ENCODE measurements at regions not wholly inside any gene's neighbourhood (a gene's known extent, or its start where the extent isn't known, plus 50 kb on each side); places are given as distances from the start of the nearest gene placed in this dataset.

- DNase-seq = no peak
- ATAC-seq (replicated peaks in 1 of 2) = no peak
- peaks cover 4 to 12% of the 10 kb centered on the region in 2 donors for H3K9me3 Mint-ChIP-seq
- no peaks in the 10 kb centered on the region for H3K4me1 Mint-ChIP-seq (ENCODE audit: low read depth)
- no peaks in the 10 kb centered on the region for H3K27me3 Mint-ChIP-seq (ENCODE audit: low read depth)
- no peaks in the 10 kb centered on the region for H3K36me3 Mint-ChIP-seq (ENCODE audit: insufficient read depth in 2 of 2)
- no peak overlapping the region for H3K27ac Mint-ChIP-seq
- no peak overlapping the region for H3K4me3 Mint-ChIP-seq
Measured at GRCh38 chr10:52542906-52543305, 228.8 kb downstream of the DKK1 start.

GRCh38 chr10:52551046-52551445, 221.5 kb downstream of the MBL2 start:
- no peak for ATAC-seq (replicated peaks in 1 of 2)
- Mint-ChIP-seq H3K27me3 (ENCODE audit: low read depth) (no peaks in the 10 kb centered on the region), H3K4me3 (no peak overlapping the region), H3K9me3 (peaks cover 3 to 8% of the 10 kb centered on the region in 2 donors), H3K36me3 (ENCODE audit: insufficient read depth in 2 of 2) (peaks cover 0 to 2% of the 10 kb centered on the region in 2 donors), H3K27ac (no peak overlapping the region), H3K4me1 (ENCODE audit: low read depth) (no peaks in the 10 kb centered on the region)
- no peak for DNase-seq

GRCh38 chr10:52558090-52558489, 214.5 kb downstream of the MBL2 start:
- DNase-seq = no peak
- Mint-ChIP-seq H3K36me3 (ENCODE audit: insufficient read depth in 2 of 2) (no peaks in the 10 kb centered on the region), H3K4me3 (no peak overlapping the region), H3K27me3 (ENCODE audit: low read depth) (no peaks in the 10 kb centered on the region), H3K27ac (no peak overlapping the region), H3K4me1 (ENCODE audit: low read depth) (no peaks in the 10 kb centered on the region), H3K9me3 (peaks cover 0 to 7% of the 10 kb centered on the region in 2 donors)
- no peak for ATAC-seq (replicated peaks in 1 of 2)

- Mint-ChIP-seq H3K4me1 (ENCODE audit: low read depth) (no peaks in the 10 kb centered on the region), H3K4me3 (no peak overlapping the region), H3K27me3 (ENCODE audit: low read depth) (no peaks in the 10 kb centered on the region), H3K27ac (no peak overlapping the region), H3K9me3 (peaks cover 2 to 8% of the 10 kb centered on the region in 2 donors), H3K36me3 (ENCODE audit: insufficient read depth in 2 of 2) (no peaks in the 10 kb centered on the region)
- DNase-seq (no peak), ATAC-seq (replicated peaks in 1 of 2) (no peak)
Measured at GRCh38 chr10:52561322-52561721, 211.3 kb downstream of the MBL2 start.

- DNase-seq (no peak), ATAC-seq (replicated peaks in 1 of 2) (no peak)
- H3K4me1 Mint-ChIP-seq (ENCODE audit: low read depth) = no peaks in the 10 kb centered on the region
- peaks cover 2 to 8% of the 10 kb centered on the region in 2 donors for H3K9me3 Mint-ChIP-seq
- H3K27ac Mint-ChIP-seq = no peak overlapping the region
- no peaks in the 10 kb centered on the region for H3K27me3 Mint-ChIP-seq (ENCODE audit: low read depth)
- no peaks in the 10 kb centered on the region for H3K36me3 Mint-ChIP-seq (ENCODE audit: insufficient read depth in 2 of 2)
- no peak overlapping the region for H3K4me3 Mint-ChIP-seq
Measured at GRCh38 chr10:52563360-52563759, 209.2 kb downstream of the MBL2 start.

- Mint-ChIP-seq H3K4me1 (ENCODE audit: low read depth) (no peaks in the 10 kb centered on the region), H3K9me3 (peaks cover 2 to 8% of the 10 kb centered on the region in 2 donors), H3K36me3 (ENCODE audit: insufficient read depth in 2 of 2) (no peaks in the 10 kb centered on the region), H3K27ac (no peak overlapping the region), H3K27me3 (ENCODE audit: low read depth) (no peaks in the 10 kb centered on the region), H3K4me3 (no peak overlapping the region)
- ATAC-seq (replicated peaks in 1 of 2) (no peak), DNase-seq (no peak)
Measured at GRCh38 chr10:52566471-52567246, 205.9 kb downstream of the MBL2 start.

GRCh38 chr10:52567247-52567580, 205.4 kb downstream of the MBL2 start:
- H3K9me3 Mint-ChIP-seq = peaks cover 2 to 8% of the 10 kb centered on the region in 2 donors
- no peaks in the 10 kb centered on the region for H3K36me3 Mint-ChIP-seq (ENCODE audit: insufficient read depth in 2 of 2)
- no peak overlapping the region for H3K27ac Mint-ChIP-seq
- no peaks in the 10 kb centered on the region for H3K27me3 Mint-ChIP-seq (ENCODE audit: low read depth)
- H3K4me1 Mint-ChIP-seq (ENCODE audit: low read depth) = no peaks in the 10 kb centered on the region
- DNase-seq (no peak), ATAC-seq (replicated peaks in 1 of 2) (no peak)
- no peak overlapping the region for H3K4me3 Mint-ChIP-seq

- no peaks in the 10 kb centered on the region for H3K27me3 Mint-ChIP-seq (ENCODE audit: low read depth)
- peaks cover 2 to 6% of the 10 kb centered on the region in 2 donors for H3K9me3 Mint-ChIP-seq
- H3K4me1 Mint-ChIP-seq (ENCODE audit: low read depth) = no peaks in the 10 kb centered on the region
- H3K36me3 Mint-ChIP-seq (ENCODE audit: insufficient read depth in 2 of 2) = no peaks in the 10 kb centered on the region
- H3K27ac Mint-ChIP-seq = no peak overlapping the region
- no peak overlapping the region for H3K4me3 Mint-ChIP-seq
- DNase-seq = no peak
- no peak for ATAC-seq (replicated peaks in 1 of 2)
Measured at GRCh38 chr10:52568309-52568708, 204.3 kb downstream of the MBL2 start.

GRCh38 chr10:52570490-52570889, 202.1 kb downstream of the MBL2 start:
- Mint-ChIP-seq H3K9me3 (no peaks in the 10 kb centered on the region), H3K4me3 (no peak overlapping the region), H3K36me3 (ENCODE audit: insufficient read depth in 2 of 2) (no peaks in the 10 kb centered on the region), H3K4me1 (ENCODE audit: low read depth) (no peaks in the 10 kb centered on the region), H3K27ac (no peak overlapping the region), H3K27me3 (ENCODE audit: low read depth) (no peaks in the 10 kb centered on the region)
- no peak for ATAC-seq (replicated peaks in 1 of 2)
- DNase-seq = no peak

- ATAC-seq (replicated peaks in 1 of 2) = no peak
- Mint-ChIP-seq H3K4me3 (no peak overlapping the region), H3K4me1 (ENCODE audit: low read depth) (no peaks in the 10 kb centered on the region), H3K9me3 (no peaks in the 10 kb centered on the region), H3K27ac (no peak overlapping the region), H3K27me3 (ENCODE audit: low read depth) (no peaks in the 10 kb centered on the region), H3K36me3 (ENCODE audit: insufficient read depth in 2 of 2) (no peaks in the 10 kb centered on the region)
- no peak for DNase-seq
Measured at GRCh38 chr10:52571018-52571417, 201.6 kb downstream of the MBL2 start.

GRCh38 chr10:52571516-52572182, 200.9 kb downstream of the MBL2 start:
- no peak overlapping the region for H3K27ac Mint-ChIP-seq

GRCh38 chr10:52573347-52573746, 199.2 kb downstream of the MBL2 start:
- Mint-ChIP-seq H3K9me3 (no peaks in the 10 kb centered on the region), H3K4me3 (no peak overlapping the region), H3K27ac (no peak overlapping the region), H3K36me3 (ENCODE audit: insufficient read depth in 2 of 2) (no peaks in the 10 kb centered on the region), H3K4me1 (ENCODE audit: low read depth) (no peaks in the 10 kb centered on the region), H3K27me3 (ENCODE audit: low read depth) (no peaks in the 10 kb centered on the region)
- ATAC-seq (replicated peaks in 1 of 2) (no peak), DNase-seq (no peak)

More at GRCh38 chr10:52571516-52572182, 200.9 kb downstream of the MBL2 start:
- ATAC-seq (replicated peaks in 1 of 2) = no peak
- Mint-ChIP-seq H3K4me3 (no peak overlapping the region), H3K4me1 (ENCODE audit: low read depth) (no peaks in the 10 kb centered on the region), H3K36me3 (ENCODE audit: insufficient read depth in 2 of 2) (no peaks in the 10 kb centered on the region), H3K27me3 (ENCODE audit: low read depth) (no peaks in the 10 kb centered on the region), H3K9me3 (no peaks in the 10 kb centered on the region)
- no peak for DNase-seq

GRCh38 chr10:52574697-52575096, 197.9 kb downstream of the MBL2 start:
- no peaks in the 10 kb centered on the region for H3K4me1 Mint-ChIP-seq (ENCODE audit: low read depth)
- no peak for DNase-seq
- no peaks in the 10 kb centered on the region for H3K36me3 Mint-ChIP-seq (ENCODE audit: insufficient read depth in 2 of 2)

GRCh38 chr10:52577047-52577446, 195.5 kb downstream of the MBL2 start:
- Mint-ChIP-seq H3K27me3 (ENCODE audit: low read depth) (no peaks in the 10 kb centered on the region), H3K4me3 (no peak overlapping the region), H3K4me1 (ENCODE audit: low read depth) (no peaks in the 10 kb centered on the region), H3K9me3 (peaks cover 0 to 11% of the 10 kb centered on the region in 2 donors), H3K27ac (no peak overlapping the region), H3K36me3 (ENCODE audit: insufficient read depth in 2 of 2) (no peaks in the 10 kb centered on the region)
- no peak for ATAC-seq (replicated peaks in 1 of 2)
- no peak for DNase-seq

More at GRCh38 chr10:52574697-52575096, 197.9 kb downstream of the MBL2 start:
- ATAC-seq (replicated peaks in 1 of 2) = no peak
- H3K9me3 Mint-ChIP-seq = peaks cover 0 to 2% of the 10 kb centered on the region in 2 donors
- H3K27me3 Mint-ChIP-seq (ENCODE audit: low read depth) = no peaks in the 10 kb centered on the region
- no peak overlapping the region for H3K4me3 Mint-ChIP-seq
- H3K27ac Mint-ChIP-seq = no peak overlapping the region

Data from activated T-cell treated with anti-CD3 and anti-CD28 coated beads, Interleukin-2, amount 50 U/mL, for 72 hours (primary cell).